IgD-negative memory B cell (primary cell): ENCODE measurements at regions not wholly inside any gene's neighbourhood (a gene's known extent, or its start where the extent isn't known, plus 50 kb on each side); places are given as distances from the start of the nearest gene placed in this dataset.

Experiments used
- H3K27ac Mint-ChIP-seq, 3 donors: one replicate each; pipeline ENCODE4 v1.8.0; 2020 to 2022; ENCODE audit warnings: mild to moderate bottlenecking in 3 of 3, mixed read lengths in 3 of 3, moderate library complexity in 1 of 3
- H3K27me3 Mint-ChIP-seq: one replicate; pipeline ENCODE4 v1.8.0; 2021; ENCODE audit warnings: mixed read lengths
- H3K36me3 Mint-ChIP-seq: one replicate; pipeline ENCODE4 v1.8.0; 2020; ENCODE audit warnings: mild to moderate bottlenecking, mixed read lengths
- H3K4me1 Mint-ChIP-seq, 3 donors: one replicate each; pipeline ENCODE4 v1.8.0; 2020 to 2022; ENCODE audit warnings: mixed read lengths in 3 of 3, mild to moderate bottlenecking in 1 of 3
- H3K4me3 Mint-ChIP-seq, 4 donors: one replicate each; pipeline ENCODE4 v1.8.0; 2020 to 2022; ENCODE audit warnings: mild to moderate bottlenecking in 4 of 4, mixed read lengths in 4 of 4, moderate library complexity in 3 of 4
- H3K9me3 Mint-ChIP-seq, 3 donors: one replicate each; pipeline ENCODE4 v1.8.0; 2020 to 2021; ENCODE audit warnings: mixed read lengths in 3 of 3, mild to moderate bottlenecking in 1 of 3

- Mint-ChIP-seq H3K36me3 (peaks cover 5% of the 10 kb centered on the region), H3K27me3 (no peaks in the 10 kb centered on the region), H3K9me3 (no peaks in the 10 kb centered on the region), H3K27ac (no peak overlapping the region), H3K4me3 (no peak overlapping the region), H3K4me1 (no peaks in the 10 kb centered on the region)
Observed at GRCh38 chr2:42877511-42877910, 85.1 kb upstream of the HAAO start.

- H3K4me1 Mint-ChIP-seq = no peaks in the 10 kb centered on the region
- H3K9me3 Mint-ChIP-seq = no peaks in the 10 kb centered on the region
- H3K36me3 Mint-ChIP-seq = peaks cover 5% of the 10 kb centered on the region
- no peak overlapping the region for H3K4me3 Mint-ChIP-seq
- H3K27ac Mint-ChIP-seq = no peak overlapping the region
- no peaks in the 10 kb centered on the region for H3K27me3 Mint-ChIP-seq
Observed at GRCh38 chr2:42876326-42876751, 84.0 kb upstream of the HAAO start.

GRCh38 chr2:42875880-42876279 is 83.5 kb upstream of the HAAO start:
- H3K27ac Mint-ChIP-seq = no peak overlapping the region

GRCh38 chr2:42874949-42875801 is 82.8 kb upstream of the HAAO start:
- Mint-ChIP-seq H3K9me3 (no peaks in the 10 kb centered on the region), H3K27me3 (no peaks in the 10 kb centered on the region), H3K4me3 (no peak overlapping the region), H3K27ac (no peak overlapping the region), H3K4me1 (no peaks in the 10 kb centered on the region), H3K36me3 (peaks cover 5% of the 10 kb centered on the region)

More at GRCh38 chr2:42875880-42876279, 83.5 kb upstream of the HAAO start:
- H3K27me3 Mint-ChIP-seq = no peaks in the 10 kb centered on the region
- H3K4me3 Mint-ChIP-seq = no peak overlapping the region
- H3K9me3 Mint-ChIP-seq = no peaks in the 10 kb centered on the region
- H3K4me1 Mint-ChIP-seq = no peaks in the 10 kb centered on the region
- H3K36me3 Mint-ChIP-seq = peaks cover 5% of the 10 kb centered on the region

GRCh38 chr2:42872721-42873120 is 80.3 kb upstream of the HAAO start:
- H3K4me3 Mint-ChIP-seq = no peak overlapping the region
- peaks cover 1 to 7% (median 3%) of the 10 kb centered on the region in 3 donors for H3K9me3 Mint-ChIP-seq
- H3K36me3 Mint-ChIP-seq = peaks cover 7% of the 10 kb centered on the region
- no peak overlapping the region for H3K27ac Mint-ChIP-seq
- H3K27me3 Mint-ChIP-seq = no peaks in the 10 kb centered on the region
- no peaks in the 10 kb centered on the region for H3K4me1 Mint-ChIP-seq

- no peaks in the 10 kb centered on the region for H3K4me1 Mint-ChIP-seq
- H3K9me3 Mint-ChIP-seq = peaks cover 1 to 7% (median 3%) of the 10 kb centered on the region in 3 donors
- H3K27ac Mint-ChIP-seq = no peak overlapping the region
- peaks cover 7% of the 10 kb centered on the region for H3K36me3 Mint-ChIP-seq
- H3K4me3 Mint-ChIP-seq = no peak overlapping the region
- H3K27me3 Mint-ChIP-seq = no peaks in the 10 kb centered on the region
Observed at GRCh38 chr2:42871372-42871771, 79.0 kb upstream of the HAAO start.

- Mint-ChIP-seq H3K27me3 (no peaks in the 10 kb centered on the region), H3K4me3 (no peak overlapping the region), H3K36me3 (peaks cover 2% of the 10 kb centered on the region), H3K9me3 (peaks cover 1 to 7% (median 3%) of the 10 kb centered on the region in 3 donors), H3K27ac (no peak overlapping the region), H3K4me1 (no peaks in the 10 kb centered on the region)
Observed at GRCh38 chr2:42868874-42869273, 76.5 kb upstream of the HAAO start.

GRCh38 chr2:42868096-42868495 is 75.7 kb upstream of the HAAO start:
- no peaks in the 10 kb centered on the region for H3K27me3 Mint-ChIP-seq
- peaks cover 2% of the 10 kb centered on the region for H3K36me3 Mint-ChIP-seq
- no peak overlapping the region for H3K4me3 Mint-ChIP-seq
- H3K27ac Mint-ChIP-seq = no peak overlapping the region
- peaks cover 1 to 7% (median 3%) of the 10 kb centered on the region in 3 donors for H3K9me3 Mint-ChIP-seq
- no peaks in the 10 kb centered on the region for H3K4me1 Mint-ChIP-seq

GRCh38 chr2:42867093-42868065 is 75.0 kb upstream of the HAAO start:
- Mint-ChIP-seq H3K27me3 (no peaks in the 10 kb centered on the region), H3K4me1 (no peaks in the 10 kb centered on the region), H3K36me3 (peaks cover 2% of the 10 kb centered on the region), H3K9me3 (peaks cover 1 to 7% (median 3%) of the 10 kb centered on the region in 3 donors), H3K4me3 (no peak overlapping the region), H3K27ac (no peak overlapping the region)

GRCh38 chr2:42865884-42866881 is 73.8 kb upstream of the HAAO start:
- Mint-ChIP-seq H3K36me3 (peaks cover 2% of the 10 kb centered on the region), H3K9me3 (peaks cover 1 to 7% (median 3%) of the 10 kb centered on the region in 3 donors), H3K4me1 (no peaks in the 10 kb centered on the region), H3K4me3 (no peak overlapping the region), H3K27ac (no peak overlapping the region), H3K27me3 (no peaks in the 10 kb centered on the region)

- H3K4me1 Mint-ChIP-seq = no peaks in the 10 kb centered on the region
- H3K36me3 Mint-ChIP-seq = peaks cover 6% of the 10 kb centered on the region
- no peaks in the 10 kb centered on the region for H3K27me3 Mint-ChIP-seq
- peaks cover 1 to 7% (median 3%) of the 10 kb centered on the region in 3 donors for H3K9me3 Mint-ChIP-seq
- H3K27ac Mint-ChIP-seq = no peak overlapping the region
- no peak overlapping the region for H3K4me3 Mint-ChIP-seq
Observed at GRCh38 chr2:42864641-42865280, 72.4 kb upstream of the HAAO start.

GRCh38 chr2:42864222-42864621 is 71.8 kb upstream of the HAAO start:
- Mint-ChIP-seq H3K4me1 (no peaks in the 10 kb centered on the region), H3K36me3 (peaks cover 6% of the 10 kb centered on the region), H3K27me3 (no peaks in the 10 kb centered on the region), H3K9me3 (peaks cover 1 to 7% (median 3%) of the 10 kb centered on the region in 3 donors), H3K27ac (no peak overlapping the region), H3K4me3 (no peak overlapping the region)

- H3K27ac Mint-ChIP-seq = no peak overlapping the region
- peaks cover 0 to 3% (median 3%) of the 10 kb centered on the region in 3 donors for H3K9me3 Mint-ChIP-seq
- H3K36me3 Mint-ChIP-seq = peaks cover 8% of the 10 kb centered on the region
- no peak overlapping the region for H3K4me3 Mint-ChIP-seq
- no peaks in the 10 kb centered on the region for H3K27me3 Mint-ChIP-seq
- no peaks in the 10 kb centered on the region for H3K4me1 Mint-ChIP-seq
Observed at GRCh38 chr2:42863751-42864150, 71.4 kb upstream of the HAAO start.

- Mint-ChIP-seq H3K27me3 (no peaks in the 10 kb centered on the region), H3K9me3 (no peaks in the 10 kb centered on the region), H3K27ac (no peak overlapping the region), H3K4me1 (no peaks in the 10 kb centered on the region), H3K4me3 (no peak overlapping the region), H3K36me3 (peaks cover 6% of the 10 kb centered on the region)
Observed at GRCh38 chr2:42863320-42863719, 70.9 kb upstream of the HAAO start.
